IMR-90 (cell line): ENCODE measurements at regions not wholly inside any gene's neighbourhood (a gene's known extent, or its start where the extent isn't known, plus 50 kb on each side); places are given as distances from the start of the nearest gene placed in this dataset.

Experiments used
- ATAC-seq: fragments of 200-7000 bp; cut with Tn5 transposase; 2 replicates; pipeline ENCODE4 v1.9.1; 2020; ENCODE audit warnings: low read depth, mild to moderate bottlenecking, moderate library complexity
- BruUV-seq: library from RNA; stranded (reverse); fragments of 400-500 nt; replicated peaks from 2 replicates; lab custom pipeline; 2021; lab: Mats Ljungman, UMichigan
- CTCF ChIA-PET: fragments of 300-600 bp; formaldehyde crosslinking; extraction: SDS; loops from one replicate; lab custom pipeline; 2021; ENCODE audit warnings: antibody characterized with exemption; lab: Yijun Ruan, JAX
- POLR2A ChIA-PET: fragments of 300-600 bp; sonication (Branson Sonifier 250); formaldehyde crosslinking; loops from one replicate; lab custom pipeline; 2022; ENCODE audit warnings: antibody characterized with exemption; ENCODE audit not compliant: unreplicated experiment; lab: Charles Lee
- DNase-seq: peaks from one replicate; pipeline ENCODE4 v3.0.0; 2013
- H2AFZ ChIP-seq: replicated peaks from 2 replicates; pipeline ENCODE3; 2013; ENCODE audit warnings: low read length, mild to moderate bottlenecking; ENCODE audit not compliant: poor library complexity
- H2AK5ac ChIP-seq: 2 replicates; pipeline ENCODE4 v1.6.1; 2013; ENCODE audit warnings: low read depth, low read length, inconsistent platforms
- H2AK9ac ChIP-seq: replicated peaks from 2 replicates; pipeline ENCODE3; 2013; ENCODE audit warnings: mild to moderate bottlenecking, low read depth, low read length, moderate library complexity; ENCODE audit not compliant: poor library complexity
- H2BK120ac ChIP-seq: 2 replicates; pipeline ENCODE4 v1.6.1; 2013; ENCODE audit warnings: low read depth, low read length, inconsistent platforms
- H2BK15ac ChIP-seq: 3 replicates; pipeline ENCODE4 v1.6.1; 2013; ENCODE audit warnings: low read depth, low read length, inconsistent platforms
- H2BK20ac ChIP-seq: 2 replicates; pipeline ENCODE4 v1.6.1; 2013; ENCODE audit warnings: low read depth, mild to moderate bottlenecking, inconsistent platforms, low read length, moderate library complexity
- H2BK5ac ChIP-seq: 2 replicates; pipeline ENCODE4 v1.6.1; 2013; ENCODE audit warnings: mild to moderate bottlenecking, low read depth, low read length, inconsistent platforms; ENCODE audit not compliant: poor library complexity, severe bottlenecking
- H3K14ac ChIP-seq: replicated peaks from 2 replicates; pipeline ENCODE4 v1.6.1; 2013; ENCODE audit warnings: low read depth, low read length, inconsistent platforms
- H3K18ac ChIP-seq: 2 replicates; pipeline ENCODE4 v1.6.1; 2013; ENCODE audit warnings: low read depth, low read length, control low read depth
- H3K23ac ChIP-seq: 2 replicates; pipeline ENCODE4 v1.6.1; 2013; ENCODE audit warnings: low read depth, low read length, inconsistent platforms
- H3K27ac ChIP-seq: 2 replicates; pipeline ENCODE4 v1.5.1; 2013; ENCODE audit warnings: mild to moderate bottlenecking, control low read depth, low read length; ENCODE audit not compliant: insufficient read depth
- H3K27me3 ChIP-seq: 2 replicates; pipeline ENCODE4 v1.6.1; 2013; ENCODE audit warnings: low read length; ENCODE audit not compliant: control insufficient read depth, insufficient read depth
- H3K36me3 ChIP-seq: 2 replicates; pipeline ENCODE4 v1.6.1; 2013; ENCODE audit warnings: low read length, mixed read lengths; ENCODE audit not compliant: control insufficient read depth, insufficient read depth
- H3K4ac ChIP-seq: 2 replicates; pipeline ENCODE4 v1.6.1; 2013; ENCODE audit warnings: low read depth, low read length, inconsistent platforms
- H3K4me1 ChIP-seq: 2 replicates; pipeline ENCODE4 v1.6.1; 2013; ENCODE audit warnings: low read length, mixed read lengths; ENCODE audit not compliant: control insufficient read depth, insufficient read depth
- H3K4me2 ChIP-seq: 2 replicates; pipeline ENCODE4 v1.6.1; 2013; ENCODE audit warnings: low read depth, mild to moderate bottlenecking, control low read depth, low read length, moderate library complexity
- H3K4me3 ChIP-seq: 2 replicates; pipeline ENCODE4 v1.5.1; 2013; ENCODE audit warnings: low read depth, mild to moderate bottlenecking, control low read depth, low read length, moderate library complexity; ENCODE audit not compliant: insufficient read depth
- H3K56ac ChIP-seq: 2 replicates; pipeline ENCODE4 v1.6.1; 2013; ENCODE audit warnings: low read length, inconsistent platforms; ENCODE audit not compliant: insufficient read depth; ENCODE audit errors: extremely low read depth
- H3K79me1 ChIP-seq, 2 experiments: 2 replicates each; pipeline ENCODE4 v1.6.1; 2013; ENCODE audit warnings: low read length in 2 of 2, inconsistent platforms in 1 of 2, low read depth in 1 of 2
- H3K9ac ChIP-seq: 2 replicates; pipeline ENCODE4 v1.6.1; 2013; ENCODE audit warnings: low read depth, low read length, control low read depth
- H3K9me1 ChIP-seq: 2 replicates; pipeline ENCODE4 v1.6.1; 2013; ENCODE audit warnings: low read length, inconsistent platforms; ENCODE audit not compliant: insufficient read depth
- H3K9me3 ChIP-seq: 2 replicates; pipeline ENCODE4 v1.6.1; 2013; ENCODE audit warnings: low read length; ENCODE audit not compliant: control insufficient read depth, insufficient read depth
- H4K20me1 ChIP-seq: 2 replicates; pipeline ENCODE4 v1.6.1; 2013; ENCODE audit warnings: low read length, inconsistent platforms; ENCODE audit not compliant: insufficient read depth
- H4K5ac ChIP-seq: 2 replicates; pipeline ENCODE4 v1.6.1; 2013; ENCODE audit warnings: mild to moderate bottlenecking, low read depth, low read length, control low read depth
- H4K8ac ChIP-seq, 2 experiments: 2 replicates each; pipeline ENCODE4 v1.6.1; 2013; ENCODE audit warnings: low read depth in 2 of 2, low read length in 2 of 2, control low read depth in 1 of 2, inconsistent platforms in 1 of 2
- H4K91ac ChIP-seq: 2 replicates; pipeline ENCODE4 v1.6.1; 2013; ENCODE audit warnings: low read depth, low read length, inconsistent platforms; ENCODE audit not compliant: insufficient read depth
- BHLHE40 ChIP-seq: fragments of 150-350 bp; IDR thresholded peaks from 2 replicates; pipeline ENCODE4 v1.6.1; 2016; ENCODE audit warnings: mild to moderate bottlenecking, low read depth, low read length
- CEBPB ChIP-seq: IDR thresholded peaks from 2 replicates; pipeline ENCODE4 v1.6.1; 2012; ENCODE audit warnings: low read depth, low read length, improper control_type of control experiment
- CHD1 ChIP-seq: IDR thresholded peaks from 2 replicates; pipeline ENCODE4 v1.6.1; 2012; ENCODE audit warnings: low read depth, low read length, improper control_type of control experiment
- FOS ChIP-seq: fragments of 150-350 bp; IDR thresholded peaks from 2 replicates; pipeline ENCODE4 v1.6.1; 2016; ENCODE audit warnings: low read depth, low read length
- MAFK ChIP-seq: IDR thresholded peaks from 2 replicates; pipeline ENCODE4 v1.6.1; 2012; ENCODE audit warnings: low read depth, low read length, improper control_type of control experiment
- MAZ ChIP-seq: IDR thresholded peaks from 2 replicates; pipeline ENCODE4 v1.6.1; 2012; ENCODE audit warnings: low read depth, mild to moderate bottlenecking, low read length, improper control_type of control experiment, moderate library complexity, borderline replicate concordance
- MXI1 ChIP-seq: IDR thresholded peaks from 2 replicates; pipeline ENCODE4 v1.6.1; 2012; ENCODE audit warnings: low read depth, mild to moderate bottlenecking, low read length, moderate library complexity, borderline replicate concordance
- NFE2L2 ChIP-seq: fragments of 150-350 bp; IDR thresholded peaks from 2 replicates; pipeline ENCODE4 v1.6.1; 2016; ENCODE audit warnings: low read depth, mild to moderate bottlenecking, low read length
- POLR2A ChIP-seq: IDR thresholded peaks from 2 replicates; pipeline ENCODE4 v1.6.1; 2012; ENCODE audit warnings: mild to moderate bottlenecking, low read depth, low read length
- RAD21 ChIP-seq: IDR thresholded peaks from 2 replicates; pipeline ENCODE4 v1.6.1; 2012; ENCODE audit warnings: low read length, improper control_type of control experiment
- RCOR1 ChIP-seq: IDR thresholded peaks from 2 replicates; pipeline ENCODE4 v1.6.1; 2012; ENCODE audit warnings: mild to moderate bottlenecking, low read length, improper control_type of control experiment; ENCODE audit not compliant: insufficient replicate concordance
- RFX5 ChIP-seq: IDR thresholded peaks from 2 replicates; pipeline ENCODE4 v1.8.0; 2012; ENCODE audit warnings: low read depth, mild to moderate bottlenecking, low read length, moderate library complexity
- SMC3 ChIP-seq: fragments of 150-350 bp; IDR thresholded peaks from 2 replicates; pipeline ENCODE4 v1.6.1; 2016; ENCODE audit warnings: low read depth, mild to moderate bottlenecking, antibody characterized with exemption, low read length, moderate library complexity
- WGBS, 2 experiments: methylation state at CpG; one replicate each; pipeline versions ENCODE4 v1.1.5 to v1.1.7; 2013; ENCODE audit warnings: missing lambda C conversion rate in 2 of 2; ENCODE audit not compliant: insufficient read length in 1 of 2; ENCODE audit errors: extremely low coverage in 2 of 2; 5-methylcytosine and 5-hydroxymethylcytosine counted together
- dilution Hi-C: fragments of 300-500 bp; cut with HindIII; formaldehyde crosslinking; loops from one replicate; pipeline ENCODE4 v1.14.3; 2018; ENCODE audit warnings: low sequenced_read_pairs; ENCODE audit not compliant: unreplicated experiment
- in situ Hi-C: fragments of 300-500 bp; cut with MboI; formaldehyde crosslinking; loops from 3 replicates; pipeline ENCODE4 v1.14.3; 2019; ENCODE audit warnings: low sequenced_read_pairs, inconsistent platforms, mixed read lengths
- intact Hi-C: fragments of 100-400 bp; cut with micrococcal nuclease; formaldehyde crosslinking; loops from 2 replicates; pipeline ENCODE4 v1.10.0; 2022
- TF ChIP-seq, protein P1 (sequence below): fragments of 150-350 bp; IDR thresholded peaks from 2 replicates; pipeline ENCODE4 v1.6.1; 2016; ENCODE audit warnings: low read depth, mild to moderate bottlenecking, low read length, moderate library complexity, borderline replicate concordance
- TF ChIP-seq, protein P2 (sequence below): conservative IDR thresholded peaks from 2 replicates; pipeline ENCODE4 v1.5.1; 2012; ENCODE audit warnings: mild to moderate bottlenecking, low read depth, low read length, improper control_type of control experiment
- TF ChIP-seq, protein P3 (sequence below): fragments of 150-350 bp; IDR thresholded peaks from 2 replicates; pipeline ENCODE4 v1.6.1; 2017; ENCODE audit warnings: mild to moderate bottlenecking, antibody characterized with exemption, low read length, low read depth

DNA sequence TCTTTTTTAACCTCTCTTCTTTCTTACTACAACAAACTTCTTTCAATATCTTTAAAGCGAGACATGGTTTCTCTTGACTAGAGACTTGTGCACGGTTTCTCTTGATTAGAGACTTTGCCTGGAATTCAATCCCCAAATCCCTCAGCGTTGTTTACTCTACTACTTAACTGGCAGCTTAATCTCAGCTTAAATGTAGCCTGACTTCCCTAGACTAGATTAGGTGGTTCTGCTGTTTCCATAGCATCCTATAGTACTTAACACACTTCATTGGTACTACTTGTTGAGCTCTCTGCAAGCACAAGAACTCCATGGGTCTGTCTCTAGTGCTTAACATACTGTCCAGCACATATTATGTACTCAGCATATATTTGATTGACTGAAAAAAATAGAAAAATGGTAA lies 168.2 kb upstream of the GPR149 start:
- no peak overlapping the region for H3K4me2 ChIP-seq
- H3K4ac ChIP-seq, result no peak overlapping the region
- H3K27me3 ChIP-seq, result no peaks in the 10 kb centered on the region
- no peak overlapping the region for H4K91ac ChIP-seq
- H3K4me3 ChIP-seq, result no peak overlapping the region
- POLR2A ChIA-PET, result no interaction called here
- dilution Hi-C loops (no loop called here), intact Hi-C loops (no loop called here), in situ Hi-C loops (loop anchor here (25.0 kb wide), 1 partner anchor 89 kb away; no protein-coding TSS in a partner anchor)
- no peak overlapping the region for H2AK5ac ChIP-seq
- ATAC-seq (no peak), DNase-seq (no peak)
- no peak overlapping the region for H3K14ac ChIP-seq
- H3K9me3 ChIP-seq, result no peaks in the 10 kb centered on the region; the same call in 1 of the 2 replicates
- no peaks in the 10 kb centered on the region for H3K4me1 ChIP-seq
- H2BK5ac ChIP-seq, result no peak overlapping the region
- no TSS peak for BruUV-seq
- H3K23ac ChIP-seq, result no peak overlapping the region
- H3K27ac ChIP-seq, result no peak overlapping the region
- no peak overlapping the region for H4K8ac ChIP-seq
- no peak overlapping the region for H3K18ac ChIP-seq
- TF ChIP-seq NFE2L2 (no peak), FOS (no peak), RFX5 (no peak), BHLHE40 (no peak), RAD21 (no peak), MAFK (no peak), MAZ (no peak), POLR2A (no peak), CEBPB (no peak), MXI1 (no peak), SMC3 (no peak), RCOR1 (no peak), CHD1 (no peak)
- TF ChIP-seq, protein P1, sequence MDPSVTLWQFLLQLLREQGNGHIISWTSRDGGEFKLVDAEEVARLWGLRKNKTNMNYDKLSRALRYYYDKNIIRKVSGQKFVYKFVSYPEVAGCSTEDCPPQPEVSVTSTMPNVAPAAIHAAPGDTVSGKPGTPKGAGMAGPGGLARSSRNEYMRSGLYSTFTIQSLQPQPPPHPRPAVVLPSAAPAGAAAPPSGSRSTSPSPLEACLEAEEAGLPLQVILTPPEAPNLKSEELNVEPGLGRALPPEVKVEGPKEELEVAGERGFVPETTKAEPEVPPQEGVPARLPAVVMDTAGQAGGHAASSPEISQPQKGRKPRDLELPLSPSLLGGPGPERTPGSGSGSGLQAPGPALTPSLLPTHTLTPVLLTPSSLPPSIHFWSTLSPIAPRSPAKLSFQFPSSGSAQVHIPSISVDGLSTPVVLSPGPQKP, result no peak
- TF ChIP-seq, protein P2, sequence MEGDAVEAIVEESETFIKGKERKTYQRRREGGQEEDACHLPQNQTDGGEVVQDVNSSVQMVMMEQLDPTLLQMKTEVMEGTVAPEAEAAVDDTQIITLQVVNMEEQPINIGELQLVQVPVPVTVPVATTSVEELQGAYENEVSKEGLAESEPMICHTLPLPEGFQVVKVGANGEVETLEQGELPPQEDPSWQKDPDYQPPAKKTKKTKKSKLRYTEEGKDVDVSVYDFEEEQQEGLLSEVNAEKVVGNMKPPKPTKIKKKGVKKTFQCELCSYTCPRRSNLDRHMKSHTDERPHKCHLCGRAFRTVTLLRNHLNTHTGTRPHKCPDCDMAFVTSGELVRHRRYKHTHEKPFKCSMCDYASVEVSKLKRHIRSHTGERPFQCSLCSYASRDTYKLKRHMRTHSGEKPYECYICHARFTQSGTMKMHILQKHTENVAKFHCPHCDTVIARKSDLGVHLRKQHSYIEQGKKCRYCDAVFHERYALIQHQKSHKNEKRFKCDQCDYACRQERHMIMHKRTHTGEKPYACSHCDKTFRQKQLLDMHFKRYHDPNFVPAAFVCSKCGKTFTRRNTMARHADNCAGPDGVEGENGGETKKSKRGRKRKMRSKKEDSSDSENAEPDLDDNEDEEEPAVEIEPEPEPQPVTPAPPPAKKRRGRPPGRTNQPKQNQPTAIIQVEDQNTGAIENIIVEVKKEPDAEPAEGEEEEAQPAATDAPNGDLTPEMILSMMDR, result no peak
- TF ChIP-seq, protein P3, sequence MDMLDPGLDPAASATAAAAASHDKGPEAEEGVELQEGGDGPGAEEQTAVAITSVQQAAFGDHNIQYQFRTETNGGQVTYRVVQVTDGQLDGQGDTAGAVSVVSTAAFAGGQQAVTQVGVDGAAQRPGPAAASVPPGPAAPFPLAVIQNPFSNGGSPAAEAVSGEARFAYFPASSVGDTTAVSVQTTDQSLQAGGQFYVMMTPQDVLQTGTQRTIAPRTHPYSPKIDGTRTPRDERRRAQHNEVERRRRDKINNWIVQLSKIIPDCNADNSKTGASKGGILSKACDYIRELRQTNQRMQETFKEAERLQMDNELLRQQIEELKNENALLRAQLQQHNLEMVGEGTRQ, result no peak
- H3K9me1 ChIP-seq, result no peaks in the 10 kb centered on the region
- H2AFZ ChIP-seq, result no peak overlapping the region
- no peaks in the 10 kb centered on the region for H4K20me1 ChIP-seq
- H2BK15ac ChIP-seq, result no peak overlapping the region
- H3K9ac ChIP-seq, result no peak overlapping the region
- no peak overlapping the region for H2BK120ac ChIP-seq
- H3K79me1 ChIP-seq, result no peaks in the 10 kb centered on the region
- H4K5ac ChIP-seq, result no peak overlapping the region
- no peak overlapping the region for H3K56ac ChIP-seq
- 100% methylated on average over 1 of the region's 3 CpGs; no CpG with 5 or more reads in 1 of the 2 experiments for WGBS, 2 experiments
- no peak overlapping the region for H2BK20ac ChIP-seq
- CTCF ChIA-PET, result no interaction called here
- H3K36me3 ChIP-seq, result no peaks in the 10 kb centered on the region
- no peak overlapping the region for H2AK9ac ChIP-seq
